Upper lobe of left lung (tissue), 6 donors: ENCODE measurements at regions not wholly inside any gene's neighbourhood (a gene's known extent, or its start where the extent isn't known, plus 50 kb on each side); places are given as distances from the start of the nearest gene placed in this dataset.

Experiments
- ATAC-seq, 2 donors: fragments of 200-7000 bp; cut with Tn5 transposase; one replicate each; pipeline ENCODE4 v1.9.1; 2022; ENCODE audit warnings: mild to moderate bottlenecking in 2 of 2, moderate library complexity in 2 of 2; ENCODE audit not compliant: low FRiP score in 2 of 2
- DNase-seq, 2 donors: peaks; one replicate each; pipeline ENCODE4 v3.0.0-alpha.2; 2019 to 2020
- H3K27ac ChIP-seq, 4 donors: fragments of 200-600 bp; sonication (generic); one replicate each; pipeline ENCODE4 v1.5.1; 2016 to 2019
- H3K27me3 ChIP-seq, 4 donors: fragments of 200-600 bp; sonication (generic); one replicate each; pipeline ENCODE4 v1.5.1; 2017 to 2019
- H3K36me3 ChIP-seq, 4 donors: fragments of 200-600 bp; sonication (generic); one replicate each; pipeline ENCODE4 v1.5.1; 2016 to 2019
- H3K4me1 ChIP-seq, 4 donors: fragments of 200-600 bp; sonication (generic); one replicate each; pipeline ENCODE4 v1.5.1; 2018 to 2019
- H3K4me3 ChIP-seq, 4 donors: fragments of 200-600 bp; sonication (generic); one replicate each; pipeline ENCODE4 v1.5.1; 2017 to 2019; ENCODE audit warnings: mild to moderate bottlenecking in 2 of 4, moderate library complexity in 1 of 4
- H3K9me3 ChIP-seq, 4 donors: fragments of 200-600 bp; sonication (generic); one replicate each; pipeline ENCODE4 v1.5.1; 2018 to 2019
- EP300 ChIP-seq, 4 donors: sonication (generic); formaldehyde crosslinking; IDR thresholded peaks; one replicate each; pipeline ENCODE4 v1.5.1; 2017; ENCODE audit warnings: antibody characterized with exemption in 4 of 4, control low read depth in 2 of 4
- POLR2A ChIP-seq, 4 donors: fragments of 450-650 bp; IDR thresholded peaks; one replicate each; pipeline ENCODE4 v1.5.1; 2016 to 2017; ENCODE audit warnings: antibody characterized with exemption in 4 of 4, mild to moderate bottlenecking in 2 of 4
- POLR2AphosphoS5 ChIP-seq, 2 donors: sonication (generic); formaldehyde crosslinking; IDR thresholded peaks; one replicate each; pipeline ENCODE4 v1.5.1; 2017; ENCODE audit warnings: antibody characterized with exemption in 2 of 2
- WGBS, 2 donors: methylation state at CpG; one replicate each; pipeline ENCODE4 v1.1.5; 2017 to 2018; 5-methylcytosine and 5-hydroxymethylcytosine counted together
- TF ChIP-seq, protein P1 (sequence below), 6 experiments: fragments of 450-650 bp in 4 of 6; fragments of 200-600 bp in 2 of 6; sonication (generic) in 2 of 6; IDR thresholded peaks; one replicate each; pipeline ENCODE4 v1.5.1; 2016 to 2019; ENCODE audit warnings: antibody characterized with exemption in 6 of 6
- donor health status: DM: no; HTN: no; CAD: no; lungs with moderate emphysema.
- donor health status: DM: no; HTN: yes; CAD: no; lungs with severe emphysema.

DNA sequence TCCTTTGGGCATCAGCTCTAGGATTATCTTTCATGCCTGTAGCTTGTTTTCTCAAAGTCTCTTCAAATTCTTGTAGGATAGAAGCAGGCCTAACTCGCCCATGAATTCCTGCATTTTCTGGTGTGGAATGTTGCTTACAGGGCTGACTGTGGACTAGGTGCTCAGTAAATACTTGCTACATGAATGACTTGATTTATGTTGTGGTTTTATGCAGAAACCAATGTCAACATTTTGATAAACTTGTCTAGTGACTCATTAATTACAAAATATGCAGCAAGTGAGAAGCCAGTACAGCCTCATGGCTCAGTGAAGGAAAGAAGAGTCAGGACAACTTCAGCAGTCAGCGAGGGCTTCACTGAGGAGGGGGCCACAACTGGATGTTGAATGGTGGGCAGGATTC is 110.6 kb upstream of the SIX2 start:
- no peaks in the 10 kb centered on the region for H3K36me3 ChIP-seq
- 70 to 78% methylated on average over 2 of the region's 2 CpGs for WGBS, 2 donors
- no peak overlapping the region for H3K4me3 ChIP-seq
- TF ChIP-seq POLR2AphosphoS5 (IDR thresholded peaks at IDR 0.05) = no peak
- H3K27me3 ChIP-seq = no peaks in the 10 kb centered on the region
- H3K9me3 ChIP-seq = no peaks in the 10 kb centered on the region
- DNase-seq (no peak), ATAC-seq (no peak)
- no peaks in the 10 kb centered on the region for H3K4me1 ChIP-seq
- no peak overlapping the region for H3K27ac ChIP-seq

DNA sequence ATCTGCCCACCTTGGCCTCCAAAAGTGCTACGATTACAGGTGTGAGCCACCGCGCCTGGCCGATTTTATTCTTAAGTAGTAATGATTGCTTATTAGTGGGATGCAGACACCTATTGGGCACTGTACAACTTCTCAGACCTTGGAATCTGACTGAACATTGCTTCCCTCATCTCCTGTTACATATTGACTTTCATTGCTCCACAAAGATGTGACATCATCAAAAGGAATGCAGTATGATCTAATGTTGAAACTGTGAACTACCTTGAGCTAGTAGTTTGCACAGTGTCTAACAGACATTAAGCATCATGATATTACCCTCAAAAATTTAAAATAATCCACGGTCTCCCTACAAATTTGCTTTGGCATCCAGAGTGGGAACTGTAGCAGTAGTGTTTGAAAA is 109.8 kb upstream of the SIX2 start:
- Histone ChIP-seq H3K27ac (no peak overlapping the region), H3K27me3 (no peaks in the 10 kb centered on the region), H3K4me1 (no peaks in the 10 kb centered on the region), H3K36me3 (no peaks in the 10 kb centered on the region), H3K4me3 (no peak overlapping the region), H3K9me3 (no peaks in the 10 kb centered on the region)
- TF ChIP-seq POLR2A (IDR thresholded peaks at IDR 0.05) = no peak
- TF ChIP-seq EP300 (IDR thresholded peaks at IDR 0.05) = no peak
- no peak for TF ChIP-seq POLR2AphosphoS5 (IDR thresholded peaks at IDR 0.05)
- TF ChIP-seq, protein P1, sequence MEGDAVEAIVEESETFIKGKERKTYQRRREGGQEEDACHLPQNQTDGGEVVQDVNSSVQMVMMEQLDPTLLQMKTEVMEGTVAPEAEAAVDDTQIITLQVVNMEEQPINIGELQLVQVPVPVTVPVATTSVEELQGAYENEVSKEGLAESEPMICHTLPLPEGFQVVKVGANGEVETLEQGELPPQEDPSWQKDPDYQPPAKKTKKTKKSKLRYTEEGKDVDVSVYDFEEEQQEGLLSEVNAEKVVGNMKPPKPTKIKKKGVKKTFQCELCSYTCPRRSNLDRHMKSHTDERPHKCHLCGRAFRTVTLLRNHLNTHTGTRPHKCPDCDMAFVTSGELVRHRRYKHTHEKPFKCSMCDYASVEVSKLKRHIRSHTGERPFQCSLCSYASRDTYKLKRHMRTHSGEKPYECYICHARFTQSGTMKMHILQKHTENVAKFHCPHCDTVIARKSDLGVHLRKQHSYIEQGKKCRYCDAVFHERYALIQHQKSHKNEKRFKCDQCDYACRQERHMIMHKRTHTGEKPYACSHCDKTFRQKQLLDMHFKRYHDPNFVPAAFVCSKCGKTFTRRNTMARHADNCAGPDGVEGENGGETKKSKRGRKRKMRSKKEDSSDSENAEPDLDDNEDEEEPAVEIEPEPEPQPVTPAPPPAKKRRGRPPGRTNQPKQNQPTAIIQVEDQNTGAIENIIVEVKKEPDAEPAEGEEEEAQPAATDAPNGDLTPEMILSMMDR (IDR thresholded peaks at IDR 0.05) = no peak
- WGBS, 2 donors = 91 to 95% methylated on average over 5 of the region's 5 CpGs
- no peak for DNase-seq
- no peak for ATAC-seq

DNA sequence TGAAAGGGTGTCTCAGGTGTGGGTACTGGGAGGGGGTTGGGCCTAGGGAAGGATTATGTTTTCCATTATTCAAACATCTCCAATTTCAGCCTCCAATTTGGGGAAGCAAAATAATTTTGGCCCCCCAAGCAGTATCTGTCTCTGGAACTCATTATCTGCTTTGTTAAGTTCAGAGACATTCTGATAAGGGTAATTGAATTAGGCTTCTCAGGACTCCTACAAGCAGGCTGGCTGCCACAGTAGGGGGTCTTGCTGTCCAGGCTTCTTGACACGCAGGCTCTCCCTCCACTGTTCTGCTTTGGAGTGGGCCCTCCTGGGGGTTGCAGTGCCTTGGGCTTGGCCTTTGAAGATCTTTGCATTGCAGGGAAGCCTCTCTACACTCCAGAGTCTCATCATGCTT is 108.1 kb upstream of the SIX2 start:
- H3K27ac ChIP-seq = no peak overlapping the region
- TF ChIP-seq, protein P1 (IDR thresholded peaks at IDR 0.05) = no peak
- TF ChIP-seq EP300 (IDR thresholded peaks at IDR 0.05) (no peak), POLR2AphosphoS5 (IDR thresholded peaks at IDR 0.05) (no peak)
- DNase-seq (no peak), ATAC-seq (no peak)
- H3K36me3 ChIP-seq = no peaks in the 10 kb centered on the region
- H3K4me3 ChIP-seq = no peak overlapping the region
- no peaks in the 10 kb centered on the region for H3K9me3 ChIP-seq
- no peaks in the 10 kb centered on the region for H3K27me3 ChIP-seq
- H3K4me1 ChIP-seq = no peaks in the 10 kb centered on the region
- WGBS, 2 donors = 60 to 64% methylated on average over 1 of the region's 1 CpG

DNA sequence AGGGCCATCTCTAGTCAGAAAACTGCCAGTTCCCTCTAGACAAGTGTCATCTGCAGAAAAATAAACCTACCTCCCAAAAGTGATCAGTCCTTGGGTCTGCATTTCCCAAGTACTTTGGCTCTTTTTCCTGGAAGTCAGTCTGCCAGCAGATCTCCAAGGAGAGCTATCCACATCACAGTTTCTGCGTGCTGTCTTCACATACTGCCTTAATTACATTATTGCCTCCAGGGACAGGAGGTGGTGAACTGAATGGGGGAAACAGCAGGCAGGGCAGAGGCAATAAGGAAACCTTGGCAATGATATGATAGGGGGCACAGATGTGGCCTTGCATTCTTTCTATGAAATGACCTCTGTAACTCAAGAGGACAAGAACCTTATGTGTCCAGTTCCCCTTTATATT is 105.9 kb upstream of the SIX2 start:
- no peak overlapping the region for H3K4me3 ChIP-seq
- ATAC-seq = no peak
- WGBS, 2 donors = 82 to 96% methylated on average over 1 of the region's 1 CpG
- no peaks in the 10 kb centered on the region for H3K27me3 ChIP-seq
- DNase-seq = no peak
- no peaks in the 10 kb centered on the region for H3K36me3 ChIP-seq
- H3K27ac ChIP-seq = no peak overlapping the region
- H3K4me1 ChIP-seq = no peaks in the 10 kb centered on the region
- no peaks in the 10 kb centered on the region for H3K9me3 ChIP-seq
- no peak for TF ChIP-seq POLR2A (IDR thresholded peaks at IDR 0.05)
- TF ChIP-seq POLR2AphosphoS5 (IDR thresholded peaks at IDR 0.05) = no peak
- no peak for TF ChIP-seq EP300 (IDR thresholded peaks at IDR 0.05)
- TF ChIP-seq, protein P1 (IDR thresholded peaks at IDR 0.05) = no peak

DNA sequence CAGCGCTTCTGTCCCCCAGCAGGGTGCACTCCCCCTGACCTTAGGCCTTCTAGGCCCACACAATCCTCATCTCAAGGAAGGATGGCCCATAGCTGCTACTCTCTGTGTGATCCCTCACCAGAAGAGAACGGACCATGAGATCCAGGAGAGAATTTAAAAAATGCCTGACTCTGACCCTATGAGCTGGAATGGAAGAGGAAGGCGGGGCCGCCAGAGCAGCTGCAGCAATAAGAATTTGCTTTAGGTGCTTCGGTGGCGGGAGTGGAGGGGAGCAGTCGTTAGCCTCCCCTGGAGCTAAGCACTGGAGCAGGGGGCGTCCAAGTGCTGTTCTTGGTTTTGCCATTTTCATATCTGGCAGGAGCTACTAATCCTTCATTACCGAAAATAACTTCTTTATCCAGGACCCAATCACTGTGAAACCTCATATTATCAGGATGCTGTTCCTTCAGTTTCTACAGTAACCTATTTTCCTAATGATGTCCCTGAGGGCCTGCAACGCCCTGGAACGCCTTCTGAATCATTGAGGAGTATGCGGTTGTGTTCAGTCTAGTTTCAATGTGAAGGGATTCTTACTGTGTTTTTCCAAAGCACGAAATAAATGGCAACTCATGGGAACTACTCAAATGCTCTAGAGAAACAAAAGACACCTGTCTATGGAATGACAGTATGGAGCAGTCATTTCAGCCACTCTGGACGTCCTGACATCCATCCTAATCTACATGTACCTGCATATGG is 105.1 kb upstream of the SIX2 start:
- ATAC-seq (peak in 1 of 2 donors; percentile 54), DNase-seq (no peak)
- no peak overlapping the region for H3K27ac ChIP-seq
- no peaks in the 10 kb centered on the region for H3K9me3 ChIP-seq
- 80 to 86% methylated on average over 14 of the region's 14 CpGs for WGBS, 2 donors
- no peak overlapping the region for H3K4me3 ChIP-seq
- no peaks in the 10 kb centered on the region for H3K27me3 ChIP-seq
- H3K36me3 ChIP-seq = no peaks in the 10 kb centered on the region
- H3K4me1 ChIP-seq = no peaks in the 10 kb centered on the region
- TF ChIP-seq POLR2AphosphoS5 (IDR thresholded peaks at IDR 0.05) = no peak

DNA sequence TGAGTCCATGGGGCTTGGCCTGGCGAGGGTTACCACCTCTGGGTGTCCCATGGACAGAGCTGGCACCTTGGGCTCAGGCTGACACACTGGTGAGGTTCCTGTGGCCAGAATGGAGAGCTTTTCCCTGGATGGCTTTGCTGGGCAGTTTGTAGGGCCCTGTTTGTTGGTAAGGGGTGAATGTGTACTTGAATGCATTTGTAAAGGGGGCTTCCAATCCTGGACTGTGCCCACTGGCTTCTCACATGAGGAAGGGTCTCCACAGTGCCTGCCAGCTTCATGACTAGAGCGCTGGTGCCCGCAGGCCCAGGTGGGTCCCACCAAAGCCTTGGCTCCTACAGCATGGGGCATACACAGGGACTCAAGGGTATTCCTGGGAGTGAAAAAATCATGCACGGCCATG is 103.5 kb upstream of the SIX2 start:
- Histone ChIP-seq H3K27me3 (no peaks in the 10 kb centered on the region), H3K9me3 (no peaks in the 10 kb centered on the region), H3K36me3 (no peaks in the 10 kb centered on the region), H3K4me3 (no peak overlapping the region), H3K27ac (no peak overlapping the region), H3K4me1 (no peaks in the 10 kb centered on the region)
- WGBS, 2 donors = 80 to 87% methylated on average over 1 to 4 of the region's 4 CpGs
- ATAC-seq = no peak
- DNase-seq = peak in 1 of 2 donors; percentile 26
- TF ChIP-seq POLR2AphosphoS5 (IDR thresholded peaks at IDR 0.05) (no peak), EP300 (IDR thresholded peaks at IDR 0.05) (no peak), POLR2A (IDR thresholded peaks at IDR 0.05) (no peak)
- TF ChIP-seq, protein P1 (IDR thresholded peaks at IDR 0.05) = no peak
